Head of caudate nucleus (tissue), 42 donors: ENCODE measurements at regions not wholly inside any gene's neighbourhood (a gene's known extent, or its start where the extent isn't known, plus 50 kb on each side); places are given as distances from the start of the nearest gene placed in this dataset.
A peak's percentile ranks its signal among the peaks of the same experiment; 100 is the strongest.

Source experiments
- DNase-seq, 42 donors: peaks; one replicate each; pipeline versions ENCODE4 v3.0.0 to v3.0.0-alpha.2; 2020 to 2021; ENCODE audit warnings: mixed read lengths in 7 of 42
- intact Hi-C: fragments of 100-400 bp; cut with DNase I; formaldehyde crosslinking; loops from one replicate; pipeline ENCODE4 v1.15.0; 2022

GRCh38 chrX:129193357-129193756 is 329.9 kb downstream of the SMARCA1 start:
- no peak for DNase-seq
- intact Hi-C loops, result no loop called here

- intact Hi-C loops, result no loop called here
- no peak for DNase-seq
Measured at GRCh38 chrX:129188231-129188630, 335.1 kb downstream of the SMARCA1 start.

GRCh38 chrX:129176710-129177109 is 346.6 kb downstream of the SMARCA1 start:
- DNase-seq, result no peak
- intact Hi-C loops, result no loop called here

GRCh38 chrX:129161108-129161507 is 362.2 kb downstream of the SMARCA1 start:
- intact Hi-C loops, result no loop called here
- DNase-seq, result no peak

GRCh38 chrX:129158505-129158904 is 364.8 kb downstream of the SMARCA1 start:
- intact Hi-C loops, result no loop called here
- no peak for DNase-seq

GRCh38 chrX:129145840-129146272 is 377.4 kb downstream of the SMARCA1 start:
- DNase-seq, result no peak
- intact Hi-C loops, result no loop called here

GRCh38 chrX:129145385-129145784 is 377.9 kb downstream of the SMARCA1 start:
- intact Hi-C loops, result no loop called here
- no peak for DNase-seq

GRCh38 chrX:129144172-129145038 is 378.9 kb downstream of the SMARCA1 start:
- intact Hi-C loops, result no loop called here
- no peak for DNase-seq

- intact Hi-C loops, result no loop called here
- DNase-seq, result no peak
Measured at GRCh38 chrX:129139837-129140598, 383.3 kb downstream of the SMARCA1 start.

- intact Hi-C loops, result no loop called here
- DNase-seq, result no peak
Measured at GRCh38 chrX:129125122-129125914, 398.0 kb downstream of the SMARCA1 start.

- DNase-seq, result no peak
- intact Hi-C loops, result no loop called here
Measured at GRCh38 chrX:129123795-129124194, 399.5 kb downstream of the SMARCA1 start.

GRCh38 chrX:129116676-129117470 is 406.4 kb downstream of the SMARCA1 start:
- intact Hi-C loops, result no loop called here
- peak in 3 of 42 donors; percentile 3 to 8 (median 4) for DNase-seq

- intact Hi-C loops, result no loop called here
- no peak for DNase-seq
Measured at GRCh38 chrX:129115935-129116334, 407.4 kb downstream of the SMARCA1 start.

GRCh38 chrX:129115104-129115503 is 408.2 kb downstream of the SMARCA1 start:
- intact Hi-C loops, result no loop called here

GRCh38 chrX:129111081-129111798 is 412.1 kb downstream of the SMARCA1 start:
- intact Hi-C loops, result no loop called here
- DNase-seq, result no peak

More at GRCh38 chrX:129115104-129115503, 408.2 kb downstream of the SMARCA1 start:
- DNase-seq, result peak in 5 of 42 donors; percentile 9 to 41 (median 20)

GRCh38 chrX:129108936-129109335 is 414.4 kb downstream of the SMARCA1 start:
- DNase-seq, result no peak
- intact Hi-C loops, result no loop called here

GRCh38 chrX:129099207-129099606 is 424.1 kb downstream of the SMARCA1 start:
- intact Hi-C loops, result no loop called here
- no peak for DNase-seq

GRCh38 chrX:129097668-129098067 is 425.6 kb downstream of the SMARCA1 start:
- DNase-seq, result no peak
- intact Hi-C loops, result no loop called here
